ENCODE measurements at regions not wholly inside any gene's neighbourhood (a gene's known extent, or its start where the extent isn't known, plus 50 kb on each side); places are given as distances from the start of the nearest gene placed in this dataset.

DNA sequence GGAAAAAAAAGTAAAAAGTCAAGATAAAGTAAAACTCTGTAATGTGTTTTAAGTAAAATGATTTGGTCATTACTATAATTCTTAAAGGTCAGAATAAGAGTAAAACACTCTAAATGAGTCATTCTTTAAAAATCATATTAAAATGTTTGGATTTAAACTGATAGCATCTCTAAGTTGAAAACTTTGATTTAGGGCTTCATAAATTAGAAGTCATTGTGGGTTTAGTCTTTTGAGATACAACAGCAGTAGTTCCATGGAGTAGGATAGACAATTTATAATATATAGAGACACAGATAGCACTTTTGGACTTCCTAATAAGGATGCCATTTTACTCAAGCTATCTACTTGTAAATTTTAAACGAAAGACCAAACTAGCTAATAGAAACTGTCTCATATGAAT is 77.1 kb upstream of the PABPC4L start:
- ATAC-seq, result no peak
- DNase-seq (ENCODE audit: missing footprints), result no peak
- intact Hi-C loops (cut with DNase I), result no loop called here

DNA sequence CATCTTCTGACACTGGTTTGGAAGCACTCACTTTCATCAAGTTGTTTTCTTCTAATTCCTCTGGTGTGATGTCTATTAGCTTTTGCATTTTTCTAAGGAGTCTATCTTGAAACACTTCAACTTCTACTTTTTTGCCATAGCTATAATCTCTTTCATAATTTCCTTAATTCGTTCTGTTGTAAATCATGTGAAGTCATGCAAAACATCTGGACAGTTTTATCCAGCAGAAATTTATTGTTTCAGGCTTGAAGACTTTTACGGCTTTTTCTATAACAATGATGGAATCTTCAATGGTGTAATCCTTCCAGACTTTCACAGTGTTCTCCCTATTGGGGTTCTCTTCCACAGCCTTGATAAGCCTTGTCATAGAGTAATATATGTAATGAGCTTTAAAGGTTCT is 74.9 kb upstream of the PABPC4L start:
- intact Hi-C loops (cut with DNase I), result no loop called here
- DNase-seq (ENCODE audit: missing footprints) (no peak), ATAC-seq (no peak)

DNA sequence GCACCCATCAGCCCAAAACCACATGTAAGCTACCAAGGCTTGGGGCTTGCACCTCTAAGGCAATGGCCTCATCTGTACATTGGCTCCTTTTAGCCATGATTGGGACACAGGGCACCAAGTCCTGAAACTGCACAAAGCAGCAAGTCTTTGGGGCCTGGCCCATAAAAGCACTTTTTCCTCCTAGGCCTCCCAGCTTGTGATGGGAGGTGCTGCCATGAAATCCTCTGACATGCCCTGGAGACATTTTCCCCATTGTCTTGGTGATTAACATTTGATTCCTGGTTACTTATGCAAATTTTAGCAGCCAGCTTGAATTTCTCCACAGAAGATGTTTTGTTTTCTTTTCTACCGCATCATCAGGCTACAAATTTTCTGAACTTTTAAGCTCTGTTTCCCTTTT is 58.5 kb upstream of the PABPC4L start:
- no peak for ATAC-seq
- intact Hi-C loops (cut with DNase I), result no loop called here
- DNase-seq (ENCODE audit: missing footprints), result no peak

Data from Right ventricle myocardium inferior (tissue), 1 donor.